ENCODE measurements at regions not wholly inside any gene's neighbourhood (a gene's known extent, or its start where the extent isn't known, plus 50 kb on each side); places are given as distances from the start of the nearest gene placed in this dataset.

- no peak for TF ChIP-seq ZFP30 (CRISPR knock-in tag; IDR thresholded peaks at IDR 0.05)
- no peak for TF ChIP-seq ZNF565 (CRISPR knock-in tag; conservative IDR thresholded peaks at IDR 0.05; ENCODE audit: low read depth)
These were observed 460.7 kb downstream of the KCNT2 start for GRCh38 chr1:196147530-196147929.
